ENCODE measurements at regions not wholly inside any gene's neighbourhood (a gene's known extent, or its start where the extent isn't known, plus 50 kb on each side); places are given as distances from the start of the nearest gene placed in this dataset.

DNA sequence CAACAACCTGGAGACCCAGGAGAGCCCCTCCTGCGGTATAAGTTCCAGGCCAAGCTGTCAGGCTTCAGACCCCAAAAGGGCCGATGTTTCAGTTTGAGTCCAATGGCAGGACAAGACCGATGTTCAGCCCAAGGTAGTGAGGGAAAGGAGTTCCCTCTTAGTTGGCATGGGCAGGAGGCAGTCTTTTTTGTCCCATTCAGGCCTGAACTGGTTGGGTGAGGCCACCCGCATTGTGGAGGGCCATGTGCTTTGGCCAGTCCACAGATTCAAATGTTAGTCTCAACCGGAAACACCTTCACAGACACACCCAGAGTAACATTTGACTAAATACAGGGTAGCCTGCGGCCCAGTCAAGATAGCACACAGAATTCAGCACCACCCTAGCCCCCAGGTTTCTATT, 89.6 kb upstream of the ANKRD10 start:
- no peaks in the 10 kb centered on the region for H3F3A ChIP-seq (replicated peaks; ENCODE audit: low read depth)
- Mint-ChIP-seq H3K4me3 (no peak overlapping the region), H3K36me3 (ENCODE audit: low read depth) (no peaks in the 10 kb centered on the region), H3K27me3 (ENCODE audit: insufficient read depth, low read depth, poor library complexity) (peaks cover 2% of the 10 kb centered on the region), H3K27ac (peak overlapping the region; percentile 18; the same call in 1 of the 2 replicates), H3K9me3 (no peaks in the 10 kb centered on the region), H3K4me1 (peaks cover 13% of the 10 kb centered on the region; the same call in 2 of the 3 replicates)
- no peak overlapping the region for H3K4me2 ChIP-seq
- H2AFZ ChIP-seq: peak overlapping the region; percentile 52; the same call in 1 of the 2 replicates
- H3K36me3 ChIP-seq (ENCODE audit: insufficient read depth): no peaks in the 10 kb centered on the region
- no peaks in the 10 kb centered on the region for H3K9me2 ChIP-seq (ENCODE audit: insufficient read depth)
- no peak overlapping the region for H3K4me3 ChIP-seq
- H3K27ac ChIP-seq (ENCODE audit: low read depth): no peak overlapping the region
- H3K79me2 ChIP-seq (replicated peaks; ENCODE audit: insufficient read depth): no peaks in the 10 kb centered on the region
- H4K20me1 ChIP-seq (replicated peaks; ENCODE audit: insufficient read depth): no peaks in the 10 kb centered on the region
- no peaks in the 10 kb centered on the region; the same call in 1 of the 2 replicates for H3K4me1 ChIP-seq (ENCODE audit: insufficient read depth)
- no peak for DNase-seq (ENCODE audit: low spot score)
- no peak for ATAC-seq
- no peaks in the 10 kb centered on the region for H3K27me3 ChIP-seq (ENCODE audit: insufficient read depth)
- TF ChIP-seq CTCF (conservative IDR thresholded peaks at IDR 0.05; ENCODE audit: low read depth in 2 of 2) (no peak), CREB1 (CRISPR knock-in tag; IDR thresholded peaks at IDR 0.05; ENCODE audit: low read depth) (no peak)
- TF ChIP-seq, protein P1, sequence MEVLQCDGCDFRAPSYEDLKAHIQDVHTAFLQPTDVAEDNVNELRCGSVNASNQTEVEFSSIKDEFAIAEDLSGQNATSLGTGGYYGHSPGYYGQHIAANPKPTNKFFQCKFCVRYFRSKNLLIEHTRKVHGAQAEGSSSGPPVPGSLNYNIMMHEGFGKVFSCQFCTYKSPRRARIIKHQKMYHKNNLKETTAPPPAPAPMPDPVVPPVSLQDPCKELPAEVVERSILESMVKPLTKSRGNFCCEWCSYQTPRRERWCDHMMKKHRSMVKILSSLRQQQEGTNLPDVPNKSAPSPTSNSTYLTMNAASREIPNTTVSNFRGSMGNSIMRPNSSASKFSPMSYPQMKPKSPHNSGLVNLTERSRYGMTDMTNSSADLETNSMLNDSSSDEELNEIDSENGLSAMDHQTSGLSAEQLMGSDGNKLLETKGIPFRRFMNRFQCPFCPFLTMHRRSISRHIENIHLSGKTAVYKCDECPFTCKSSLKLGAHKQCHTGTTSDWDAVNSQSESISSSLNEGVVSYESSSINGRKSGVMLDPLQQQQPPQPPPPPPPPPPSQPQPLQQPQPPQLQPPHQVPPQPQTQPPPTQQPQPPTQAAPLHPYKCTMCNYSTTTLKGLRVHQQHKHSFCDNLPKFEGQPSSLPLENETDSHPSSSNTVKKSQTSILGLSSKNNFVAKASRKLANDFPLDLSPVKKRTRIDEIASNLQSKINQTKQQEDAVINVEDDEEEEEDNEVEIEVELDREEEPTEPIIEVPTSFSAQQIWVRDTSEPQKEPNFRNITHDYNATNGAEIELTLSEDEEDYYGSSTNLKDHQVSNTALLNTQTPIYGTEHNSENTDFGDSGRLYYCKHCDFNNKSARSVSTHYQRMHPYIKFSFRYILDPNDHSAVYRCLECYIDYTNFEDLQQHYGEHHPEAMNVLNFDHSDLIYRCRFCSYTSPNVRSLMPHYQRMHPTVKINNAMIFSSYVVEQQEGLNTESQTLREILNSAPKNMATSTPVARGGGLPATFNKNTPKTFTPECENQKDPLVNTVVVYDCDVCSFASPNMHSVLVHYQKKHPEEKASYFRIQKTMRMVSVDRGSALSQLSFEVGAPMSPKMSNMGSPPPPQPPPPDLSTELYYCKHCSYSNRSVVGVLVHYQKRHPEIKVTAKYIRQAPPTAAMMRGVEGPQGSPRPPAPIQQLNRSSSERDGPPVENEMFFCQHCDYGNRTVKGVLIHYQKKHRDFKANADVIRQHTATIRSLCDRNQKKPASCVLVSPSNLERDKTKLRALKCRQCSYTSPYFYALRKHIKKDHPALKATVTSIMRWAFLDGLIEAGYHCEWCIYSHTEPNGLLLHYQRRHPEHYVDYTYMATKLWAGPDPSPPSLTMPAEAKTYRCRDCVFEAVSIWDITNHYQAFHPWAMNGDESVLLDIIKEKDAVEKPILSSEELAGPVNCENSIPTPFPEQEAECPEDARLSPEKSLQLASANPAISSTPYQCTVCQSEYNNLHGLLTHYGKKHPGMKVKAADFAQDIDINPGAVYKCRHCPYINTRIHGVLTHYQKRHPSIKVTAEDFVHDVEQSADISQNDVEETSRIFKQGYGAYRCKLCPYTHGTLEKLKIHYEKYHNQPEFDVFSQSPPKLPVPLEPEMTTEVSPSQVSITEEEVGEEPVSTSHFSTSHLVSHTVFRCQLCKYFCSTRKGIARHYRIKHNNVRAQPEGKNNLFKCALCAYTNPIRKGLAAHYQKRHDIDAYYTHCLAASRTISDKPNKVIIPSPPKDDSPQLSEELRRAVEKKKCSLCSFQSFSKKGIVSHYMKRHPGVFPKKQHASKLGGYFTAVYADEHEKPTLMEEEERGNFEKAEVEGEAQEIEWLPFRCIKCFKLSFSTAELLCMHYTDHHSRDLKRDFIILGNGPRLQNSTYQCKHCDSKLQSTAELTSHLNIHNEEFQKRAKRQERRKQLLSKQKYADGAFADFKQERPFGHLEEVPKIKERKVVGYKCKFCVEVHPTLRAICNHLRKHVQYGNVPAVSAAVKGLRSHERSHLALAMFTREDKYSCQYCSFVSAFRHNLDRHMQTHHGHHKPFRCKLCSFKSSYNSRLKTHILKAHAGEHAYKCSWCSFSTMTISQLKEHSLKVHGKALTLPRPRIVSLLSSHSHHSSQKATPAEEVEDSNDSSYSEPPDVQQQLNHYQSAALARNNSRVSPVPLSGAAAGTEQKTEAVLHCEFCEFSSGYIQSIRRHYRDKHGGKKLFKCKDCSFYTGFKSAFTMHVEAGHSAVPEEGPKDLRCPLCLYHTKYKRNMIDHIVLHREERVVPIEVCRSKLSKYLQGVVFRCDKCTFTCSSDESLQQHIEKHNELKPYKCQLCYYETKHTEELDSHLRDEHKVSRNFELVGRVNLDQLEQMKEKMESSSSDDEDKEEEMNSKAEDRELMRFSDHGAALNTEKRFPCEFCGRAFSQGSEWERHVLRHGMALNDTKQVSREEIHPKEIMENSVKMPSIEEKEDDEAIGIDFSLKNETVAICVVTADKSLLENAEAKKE (CRISPR knock-in tag; IDR thresholded peaks at IDR 0.05): no peak

- Mint-ChIP-seq H3K4me3 (no peak overlapping the region), H3K9me3 (no peaks in the 10 kb centered on the region), H3K27ac (no peak overlapping the region), H3K27me3 (ENCODE audit: insufficient read depth, low read depth, poor library complexity) (peaks cover 2% of the 10 kb centered on the region), H3K4me1 (peaks cover 8% of the 10 kb centered on the region; the same call in 2 of the 3 replicates), H3K36me3 (ENCODE audit: low read depth) (no peaks in the 10 kb centered on the region)
- no peak for DNase-seq (ENCODE audit: low spot score)
- H3K4me3 ChIP-seq: no peak overlapping the region
- no peak overlapping the region for H3K27ac ChIP-seq (ENCODE audit: low read depth)
- H3K9me2 ChIP-seq (ENCODE audit: insufficient read depth): no peaks in the 10 kb centered on the region
- H3K36me3 ChIP-seq (ENCODE audit: insufficient read depth): no peaks in the 10 kb centered on the region
- no peaks in the 10 kb centered on the region; the same call in 1 of the 2 replicates for H3K4me1 ChIP-seq (ENCODE audit: insufficient read depth)
- no peak for ATAC-seq
- no peaks in the 10 kb centered on the region for H3K27me3 ChIP-seq (ENCODE audit: insufficient read depth)
- H3K79me2 ChIP-seq (replicated peaks; ENCODE audit: insufficient read depth): no peaks in the 10 kb centered on the region
- H2AFZ ChIP-seq: no peak overlapping the region
- no peaks in the 10 kb centered on the region for H3F3A ChIP-seq (replicated peaks; ENCODE audit: low read depth)
- H4K20me1 ChIP-seq (replicated peaks; ENCODE audit: insufficient read depth): no peaks in the 10 kb centered on the region
- no peak overlapping the region for H3K4me2 ChIP-seq
- no peak for TF ChIP-seq CREB1 (CRISPR knock-in tag; IDR thresholded peaks at IDR 0.05; ENCODE audit: low read depth)
- TF ChIP-seq EZH2phosphoT487 (IDR thresholded peaks at IDR 0.05; ENCODE audit: unreplicated experiment): no peak
- no peak for TF ChIP-seq JUNB (IDR thresholded peaks at IDR 0.05; ENCODE audit: unreplicated experiment)
- TF ChIP-seq ZNF114 (CRISPR knock-in tag; IDR thresholded peaks at IDR 0.05): no peak
- TF ChIP-seq ETS1 (IDR thresholded peaks at IDR 0.05): no peak
- no peak for TF ChIP-seq STAT1 (IDR thresholded peaks at IDR 0.05; ENCODE audit: unreplicated experiment)
- no peak for TF ChIP-seq ZNF331 (CRISPR knock-in tag; IDR thresholded peaks at IDR 0.05; ENCODE audit: low read depth)
- TF ChIP-seq REST (IDR thresholded peaks at IDR 0.05; ENCODE audit: unreplicated experiment): no peak
Observed at GRCh38 chr13:111001636-111002035, 86.8 kb upstream of the ANKRD10 start.

Measured in GM23338 (cell line).